ENCODE measurements at regions not wholly inside any gene's neighbourhood (a gene's known extent, or its start where the extent isn't known, plus 50 kb on each side); places are given as distances from the start of the nearest gene placed in this dataset.

- DNase-seq = no peak
These were observed 50.8 kb upstream of the GADL1 start for GRCh38 chr3:30945291-30945690.

GRCh38 chr3:30948426-30948825 is 54.0 kb upstream of the GADL1 start:
- no peak for DNase-seq

- DNase-seq = peak; percentile 10
These were observed 57.4 kb upstream of the GADL1 start for GRCh38 chr3:30951826-30952225.

- no peak for DNase-seq
These were observed 58.3 kb upstream of the GADL1 start for GRCh38 chr3:30952786-30953185.

GRCh38 chr3:30954426-30954825 is 60.0 kb upstream of the GADL1 start:
- DNase-seq = no peak

- DNase-seq = no peak
These were observed 67.6 kb upstream of the GADL1 start for GRCh38 chr3:30962084-30962483.

- DNase-seq = no peak
These were observed 68.0 kb upstream of the GADL1 start for GRCh38 chr3:30962493-30962892.

- DNase-seq = no peak
These were observed 68.8 kb upstream of the GADL1 start for GRCh38 chr3:30963223-30963722.

GRCh38 chr3:30964612-30965011 is 70.2 kb upstream of the GADL1 start:
- no peak for DNase-seq

GRCh38 chr3:30966896-30967295 is 72.4 kb upstream of the GADL1 start:
- no peak for DNase-seq

- DNase-seq = no peak
These were observed 75.7 kb upstream of the GADL1 start for GRCh38 chr3:30970183-30970582.

GRCh38 chr3:30972449-30972848 is 78.0 kb upstream of the GADL1 start:
- no peak for DNase-seq

- no peak for DNase-seq
These were observed 79.6 kb upstream of the GADL1 start for GRCh38 chr3:30974071-30974470.

GRCh38 chr3:30977592-30977991 is 83.1 kb upstream of the GADL1 start:
- DNase-seq = no peak

- DNase-seq = no peak
These were observed 86.5 kb upstream of the GADL1 start for GRCh38 chr3:30980993-30981392.

- DNase-seq = no peak
These were observed 88.1 kb upstream of the GADL1 start for GRCh38 chr3:30982416-30983075.

- no peak for DNase-seq
These were observed 90.6 kb upstream of the GADL1 start for GRCh38 chr3:30984855-30985749.

- DNase-seq = no peak
These were observed 92.1 kb upstream of the GADL1 start for GRCh38 chr3:30986551-30986950.

GRCh38 chr3:30988769-30989168 is 94.3 kb upstream of the GADL1 start:
- DNase-seq = no peak

- DNase-seq = no peak
These were observed 95.0 kb upstream of the GADL1 start for GRCh38 chr3:30989276-30990030.

- DNase-seq = no peak
These were observed 102.0 kb upstream of the GADL1 start for GRCh38 chr3:30996467-30996866.

GRCh38 chr3:31002730-31003129 is 108.3 kb upstream of the GADL1 start:
- DNase-seq = no peak
